Hepatocyte (in vitro differentiated cells): ENCODE measurements at regions not wholly inside any gene's neighbourhood (a gene's known extent, or its start where the extent isn't known, plus 50 kb on each side); places are given as distances from the start of the nearest gene placed in this dataset.

Experiments used
- DNase-seq: peaks from one replicate; pipeline ENCODE4 v3.0.0-alpha.2; 2016; ENCODE audit warnings: low spot score
- H2AFZ ChIP-seq: fragments of 200-600 bp; sonication (generic); 2 replicates; pipeline ENCODE4 v1.6.0; 2016; ENCODE audit warnings: antibody characterized with exemption, mild to moderate bottlenecking
- H3K27ac ChIP-seq: fragments of 200-600 bp; sonication (generic); 2 replicates; pipeline ENCODE4 v1.5.1; 2016; ENCODE audit warnings: mild to moderate bottlenecking
- H3K27me3 ChIP-seq: fragments of 200-600 bp; sonication (generic); 2 replicates; pipeline ENCODE4 v1.6.1; 2016
- H3K36me3 ChIP-seq: fragments of 200-600 bp; sonication (generic); replicated peaks from 2 replicates; pipeline ENCODE4 v1.5.1; 2016; ENCODE audit warnings: low read depth; ENCODE audit not compliant: insufficient read depth
- H3K4me1 ChIP-seq: fragments of 200-600 bp; sonication (generic); 2 replicates; pipeline ENCODE4 v1.5.1; 2016; ENCODE audit warnings: mild to moderate bottlenecking, moderate library complexity; ENCODE audit not compliant: insufficient read depth
- H3K4me2 ChIP-seq: fragments of 200-600 bp; sonication (generic); 2 replicates; pipeline ENCODE4 v1.6.0; 2016
- H3K4me3 ChIP-seq: fragments of 200-600 bp; sonication (generic); 2 replicates; pipeline ENCODE4 v1.5.1; 2016; ENCODE audit warnings: mild to moderate bottlenecking
- H3K79me2 ChIP-seq: fragments of 200-600 bp; sonication (generic); 2 replicates; pipeline ENCODE4 v1.6.0; 2017; ENCODE audit warnings: mild to moderate bottlenecking
- H3K9me2 ChIP-seq: fragments of 200-600 bp; sonication (generic); replicated peaks from 2 replicates; pipeline ENCODE4 v1.6.0; 2017; ENCODE audit warnings: mild to moderate bottlenecking; ENCODE audit not compliant: insufficient read depth
- H3K9me3 ChIP-seq: fragments of 200-600 bp; sonication (generic); 2 replicates; pipeline ENCODE4 v1.5.1; 2016; ENCODE audit warnings: low read depth, mild to moderate bottlenecking
- H4K20me1 ChIP-seq: fragments of 200-600 bp; sonication (generic); 2 replicates; pipeline ENCODE4 v1.6.0; 2016; ENCODE audit warnings: mild to moderate bottlenecking; ENCODE audit not compliant: insufficient read depth, poor library complexity, severe bottlenecking
- CTCF ChIP-seq: fragments of 200-600 bp; sonication (generic); IDR thresholded peaks from 2 replicates; pipeline ENCODE4 v1.5.1; 2016; ENCODE audit warnings: antibody characterized with exemption, mild to moderate bottlenecking; ENCODE audit not compliant: poor library complexity
- EZH2 ChIP-seq: fragments of 200-600 bp; sonication (generic); IDR thresholded peaks from 2 replicates; pipeline ENCODE4 v1.6.1; 2016; ENCODE audit warnings: antibody characterized with exemption, mild to moderate bottlenecking, borderline replicate concordance
- EZH2phosphoT487 ChIP-seq: fragments of 200-600 bp; sonication (generic); IDR thresholded peaks from one replicate; pipeline ENCODE4 v1.6.1; 2018; ENCODE audit warnings: antibody characterized with exemption, mild to moderate bottlenecking, low read depth, moderate library complexity; ENCODE audit not compliant: unreplicated experiment, severe bottlenecking
- WGBS: methylation state at CpG from one replicate; pipeline ENCODE4 v1.1.6; 2016; ENCODE audit warnings: low lambda C conversion rate; ENCODE audit errors: missing lambda C conversion rate; 5-methylcytosine and 5-hydroxymethylcytosine counted together

DNA sequence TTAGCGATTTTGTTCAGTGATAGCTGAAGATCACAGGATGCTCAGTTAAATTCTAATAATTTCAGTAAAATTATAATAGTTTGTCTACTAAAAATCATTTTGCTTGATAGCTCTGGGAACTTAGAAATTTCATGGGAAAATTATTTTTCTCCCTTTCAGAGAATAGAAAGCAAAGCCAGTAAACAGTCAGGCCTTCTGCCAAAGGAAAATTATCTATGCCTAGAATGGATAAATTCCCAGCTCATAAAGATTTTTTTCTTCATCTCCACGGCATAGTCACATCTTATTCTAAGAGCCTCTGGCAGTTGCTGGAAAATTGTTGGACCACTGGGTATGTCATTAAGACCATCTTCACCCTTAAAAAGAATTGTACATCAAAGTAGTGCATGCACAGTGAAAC, 169.6 kb upstream of the ANO3 start:
- Histone ChIP-seq H3K9me2 (no peaks in the 10 kb centered on the region), H4K20me1 (no peaks in the 10 kb centered on the region), H3K36me3 (no peaks in the 10 kb centered on the region), H3K27ac (no peak overlapping the region), H3K4me2 (no peak overlapping the region), H2AFZ (no peak overlapping the region), H3K27me3 (no peaks in the 10 kb centered on the region), H3K4me3 (no peak overlapping the region), H3K4me1 (no peaks in the 10 kb centered on the region), H3K9me3 (no peaks in the 10 kb centered on the region), H3K79me2 (no peaks in the 10 kb centered on the region)
- no peak for DNase-seq
- TF ChIP-seq CTCF: no peak
- no peak for TF ChIP-seq EZH2phosphoT487
- TF ChIP-seq EZH2: no peak
- 77% methylated on average over 2 of the region's 2 CpGs for WGBS

- Histone ChIP-seq H3K36me3 (no peaks in the 10 kb centered on the region), H3K27me3 (no peaks in the 10 kb centered on the region), H3K79me2 (no peaks in the 10 kb centered on the region), H3K4me2 (no peak overlapping the region), H3K27ac (no peak overlapping the region), H3K4me1 (peaks cover 8% of the 10 kb centered on the region), H3K9me2 (no peaks in the 10 kb centered on the region), H4K20me1 (no peaks in the 10 kb centered on the region), H3K9me3 (no peaks in the 10 kb centered on the region), H3K4me3 (no peak overlapping the region), H2AFZ (no peak overlapping the region)
- DNase-seq: no peak
- TF ChIP-seq EZH2phosphoT487: no peak
- TF ChIP-seq CTCF: no peak
- TF ChIP-seq EZH2: no peak
- WGBS: 77% methylated on average over 2 of the region's 2 CpGs
Observed at GRCh38 chr11:26186389-26186788, 145.5 kb upstream of the ANO3 start.

DNA sequence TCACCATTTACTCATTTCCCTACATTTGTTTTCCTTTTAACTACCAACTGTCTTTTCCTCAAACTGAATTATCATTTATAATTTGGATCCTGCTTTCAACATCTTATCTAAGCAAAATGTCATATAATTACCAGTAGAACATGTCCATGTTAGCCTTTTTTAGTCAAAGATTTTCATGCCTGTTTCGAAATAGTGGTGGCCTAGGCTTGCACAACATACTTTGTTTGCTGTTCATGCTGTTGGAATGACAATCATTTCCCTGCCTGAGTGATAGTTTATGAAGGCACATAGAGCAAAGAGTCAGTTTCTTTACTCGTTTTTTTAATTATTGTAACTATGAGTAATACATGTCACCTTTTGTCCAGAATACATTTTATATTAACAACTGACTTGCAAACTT, 144.3 kb upstream of the ANO3 start:
- DNase-seq: peak; percentile 35
- Histone ChIP-seq H3K27me3 (no peaks in the 10 kb centered on the region), H3K36me3 (no peaks in the 10 kb centered on the region), H3K79me2 (no peaks in the 10 kb centered on the region), H3K9me2 (no peaks in the 10 kb centered on the region), H3K9me3 (no peaks in the 10 kb centered on the region), H2AFZ (no peak overlapping the region), H3K27ac (peak overlapping the region; percentile 55), H3K4me1 (peaks cover 8% of the 10 kb centered on the region), H3K4me2 (no peak overlapping the region), H3K4me3 (no peak overlapping the region), H4K20me1 (no peaks in the 10 kb centered on the region)
- TF ChIP-seq EZH2 (no peak), CTCF (no peak), EZH2phosphoT487 (no peak)
- 34% methylated on average over 2 of the region's 2 CpGs for WGBS

- Histone ChIP-seq H3K4me1 (peaks cover 11% of the 10 kb centered on the region), H3K79me2 (no peaks in the 10 kb centered on the region), H2AFZ (no peak overlapping the region), H3K9me2 (no peaks in the 10 kb centered on the region), H3K36me3 (no peaks in the 10 kb centered on the region), H3K27ac (no peak overlapping the region), H3K9me3 (no peaks in the 10 kb centered on the region), H3K4me2 (no peak overlapping the region), H3K4me3 (no peak overlapping the region), H3K27me3 (no peaks in the 10 kb centered on the region), H4K20me1 (no peaks in the 10 kb centered on the region)
- no peak for TF ChIP-seq EZH2
- no peak for TF ChIP-seq EZH2phosphoT487
- no peak for TF ChIP-seq CTCF
- no peak for DNase-seq
Observed at GRCh38 chr11:26188554-26188953, 143.4 kb upstream of the ANO3 start.
